Endothelial cell of umbilical vein (primary cell): ENCODE measurements at regions not wholly inside any gene's neighbourhood (a gene's known extent, or its start where the extent isn't known, plus 50 kb on each side); places are given as distances from the start of the nearest gene placed in this dataset.

Experiments
- BruUV-seq: library from RNA; stranded (reverse); fragments of 400-500 nt; replicated peaks from 2 replicates; lab custom pipeline; 2021; lab: Mats Ljungman, UMichigan
- CTCF ChIA-PET: fragments of 300-600, 350-600 bp; sonication (Branson Sonifier 250); formaldehyde crosslinking; loops from one replicate; lab custom pipeline; 2021; ENCODE audit warnings: antibody characterized with exemption, inconsistent platforms; lab: Charles Lee
- POLR2A ChIA-PET: fragments of 300-600, 350-600 bp; sonication (Branson Sonifier 250); formaldehyde crosslinking; loops from one replicate; lab custom pipeline; 2021; ENCODE audit warnings: antibody characterized with exemption, inconsistent platforms; lab: Charles Lee
- DNase-seq: peaks from one replicate; pipeline ENCODE4 v3.0.0-alpha.2; 2011; ENCODE audit warnings: low read depth, low spot score
- FAIRE-seq: peaks from 2 replicates; lab custom pipeline; 2011; peaks lifted over from hg19 to GRCh38; lab: Jason Lieb, UNC
- H2AFZ ChIP-seq: 2 replicates; pipeline ENCODE4 v1.6.0; 2012; ENCODE audit warnings: low read depth, low read length, control low read depth, inconsistent platforms
- H3K27ac ChIP-seq: 2 replicates; pipeline ENCODE4 v1.5.1; 2011; ENCODE audit warnings: low read depth, mild to moderate bottlenecking, control low read depth, low read length, moderate library complexity; ENCODE audit not compliant: insufficient read depth
- H3K27me3 ChIP-seq, 2 experiments: 2 replicates each; pipeline versions ENCODE4 v1.6.0 to v1.6.1; 2011; ENCODE audit warnings: low read length in 2 of 2, mixed read lengths in 1 of 2; ENCODE audit not compliant: control insufficient read depth in 2 of 2, insufficient read depth in 2 of 2
- H3K36me3 ChIP-seq, 2 experiments: 2 replicates in 1 of 2; 3 replicates in 1 of 2; pipeline ENCODE4 v1.5.1; 2011; ENCODE audit warnings: low read length in 2 of 2, mild to moderate bottlenecking in 1 of 2, moderate library complexity in 1 of 2; ENCODE audit not compliant: control insufficient read depth in 2 of 2, insufficient read depth in 2 of 2; ENCODE audit errors: extremely low read depth in 1 of 2
- H3K4me1 ChIP-seq: 3 replicates; pipeline ENCODE4 v1.5.1; 2011; ENCODE audit warnings: mild to moderate bottlenecking, low read length; ENCODE audit not compliant: control insufficient read depth, insufficient read depth; ENCODE audit errors: extremely low read depth
- H3K4me2 ChIP-seq: 2 replicates; pipeline ENCODE4 v1.6.1; 2011; ENCODE audit warnings: low read length, control low read depth, mixed read lengths; ENCODE audit not compliant: insufficient read depth
- H3K4me3 ChIP-seq, 3 experiments: fragments of 200-600 bp in 1 of 3; sonication (generic), shearing (Covaris generic) in 1 of 3; replicated peaks in 1 of 3; 2 replicates each; pipeline ENCODE4 v1.5.1; 2011 to 2016; ENCODE audit warnings: control low read depth in 3 of 3, low read length in 3 of 3, mild to moderate bottlenecking in 2 of 3, inconsistent platforms in 1 of 3, low read depth in 1 of 3, moderate library complexity in 1 of 3; ENCODE audit not compliant: insufficient read depth in 1 of 3
- H3K79me2 ChIP-seq: 2 replicates; pipeline ENCODE4 v1.6.0; 2012; ENCODE audit warnings: low read length, inconsistent platforms; ENCODE audit not compliant: control insufficient read depth, insufficient read depth
- H3K9ac ChIP-seq: replicated peaks from 2 replicates; pipeline ENCODE3; 2011; ENCODE audit warnings: low read length, control low read depth; ENCODE audit not compliant: insufficient read depth; ENCODE audit errors: extremely low read depth
- H3K9me1 ChIP-seq: replicated peaks from 3 replicates; pipeline ENCODE4 v1.6.0; 2011; ENCODE audit warnings: mild to moderate bottlenecking, low read length; ENCODE audit not compliant: control insufficient read depth, insufficient read depth; ENCODE audit errors: extremely low read depth
- H3K9me3 ChIP-seq: replicated peaks from 2 replicates; pipeline ENCODE4 v1.5.1; 2012; ENCODE audit warnings: low read length, inconsistent platforms; ENCODE audit not compliant: control insufficient read depth, insufficient read depth
- H4K20me1 ChIP-seq: replicated peaks from 2 replicates; pipeline ENCODE3; 2011; ENCODE audit warnings: mild to moderate bottlenecking, low read length; ENCODE audit not compliant: control insufficient read depth, insufficient read depth; ENCODE audit errors: extremely low read depth
- EZH2 ChIP-seq: IDR thresholded peaks from 2 replicates; pipeline ENCODE4 v1.6.1; 2012; ENCODE audit warnings: borderline replicate concordance, low read depth, mild to moderate bottlenecking, moderate library complexity, low read length, inconsistent platforms; ENCODE audit not compliant: severe bottlenecking
- FOS ChIP-seq: IDR thresholded peaks from 2 replicates; pipeline ENCODE4 v1.6.1; 2011; ENCODE audit warnings: mild to moderate bottlenecking, low read length, moderate library complexity, borderline replicate concordance; ENCODE audit not compliant: insufficient read depth
- GATA2 ChIP-seq: IDR thresholded peaks from 2 replicates; pipeline ENCODE4 v1.7.0; 2011; ENCODE audit warnings: low read depth, mild to moderate bottlenecking, moderate library complexity, mixed read lengths, low read length; ENCODE audit not compliant: insufficient read length, insufficient read depth
- JUN ChIP-seq: IDR thresholded peaks from 2 replicates; pipeline ENCODE4 v1.6.1; 2011; ENCODE audit warnings: borderline replicate concordance, low read depth; ENCODE audit not compliant: insufficient read length, insufficient read depth
- MYC ChIP-seq: IDR thresholded peaks from one replicate; pipeline ENCODE4 v1.6.1; 2011; ENCODE audit warnings: mild to moderate bottlenecking, low read depth, low read length
- POLR2AphosphoS5 ChIP-seq: IDR thresholded peaks from 2 replicates; pipeline ENCODE4 v1.6.1; 2012; ENCODE audit warnings: low read depth, mild to moderate bottlenecking, control low read depth, low read length, moderate library complexity; ENCODE audit not compliant: insufficient read depth
- dilution Hi-C: fragments of 300-500 bp; cut with MboI; formaldehyde crosslinking; loops from one replicate; pipeline ENCODE4 v1.15.0; 2019; ENCODE audit warnings: low sequenced_read_pairs; ENCODE audit not compliant: extremely low pct_ligation_motif_present
- intact Hi-C: fragments of 100-400 bp; cut with micrococcal nuclease; formaldehyde crosslinking; loops from one replicate; pipeline ENCODE4 v1.10.0; 2022
- TF ChIP-seq, protein P1 (sequence below): IDR thresholded peaks from 2 replicates; pipeline ENCODE4 v1.6.1; 2011; ENCODE audit not compliant: insufficient read depth, insufficient read length
- TF ChIP-seq, protein P2 (sequence below), 2 donors: IDR thresholded peaks; 1 replicate in 1 of 2; 2 replicates in 1 of 2; pipeline ENCODE4 v1.5.1; 2011; ENCODE audit warnings: low read length in 2 of 2, mild to moderate bottlenecking in 2 of 2, moderate library complexity in 2 of 2, control low read depth in 1 of 2, inconsistent platforms in 1 of 2, low read depth in 1 of 2; ENCODE audit not compliant: insufficient read depth in 1 of 2; ENCODE audit errors: extremely low read depth in 1 of 2

DNA sequence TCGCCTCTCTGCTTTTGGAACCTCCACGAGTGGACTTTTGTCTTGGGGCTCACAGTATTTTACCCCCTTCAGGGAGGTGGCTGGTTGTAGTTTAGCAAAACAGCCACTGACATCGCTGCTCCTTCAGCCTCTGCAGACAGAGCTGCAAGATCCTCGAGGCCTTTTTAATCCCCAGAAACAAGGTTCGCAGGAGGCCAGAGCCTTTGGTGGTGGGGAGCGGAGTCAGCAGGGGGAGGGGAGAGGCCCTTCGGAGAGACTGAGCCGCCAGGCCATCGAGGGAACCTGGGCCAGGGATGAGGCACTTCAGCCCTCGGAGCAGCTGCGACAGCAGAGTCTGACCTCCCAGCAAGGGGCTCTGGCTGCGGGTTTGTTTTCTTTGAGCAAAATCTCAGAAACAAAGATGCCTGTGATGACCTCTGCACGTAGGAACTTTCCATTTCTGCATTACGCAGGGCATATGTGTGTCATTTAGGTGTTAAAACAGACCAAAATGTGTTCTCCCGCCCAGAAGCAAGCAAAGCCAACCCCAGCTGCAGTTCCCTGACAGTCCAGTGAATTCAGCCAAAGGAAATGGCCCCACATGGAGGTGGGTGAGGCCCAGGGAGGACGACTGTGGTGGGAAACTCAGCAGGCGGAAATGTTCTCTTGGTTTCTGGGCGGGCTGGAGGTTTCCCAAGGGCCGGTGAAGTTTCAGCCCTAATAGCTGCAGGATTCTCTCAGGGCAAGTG is 171.2 kb upstream of the SULF2 start:
- H3K27me3 ChIP-seq, result no peaks in the 10 kb centered on the region
- dilution Hi-C loops, result no loop called here
- ChIA-PET CTCF (no interaction called here), POLR2A (no interaction called here)
- H2AFZ ChIP-seq, result no peak overlapping the region
- FAIRE-seq, result no peak
- no peak overlapping the region for H3K9ac ChIP-seq
- H3K36me3 ChIP-seq, result no peaks in the 10 kb centered on the region
- DNase-seq, result no peak
- no peak overlapping the region for H3K27ac ChIP-seq
- H3K4me2 ChIP-seq, result no peak overlapping the region
- H3K4me1 ChIP-seq, result peaks cover 5% of the 10 kb centered on the region
- TF ChIP-seq FOS, result no peak
- TF ChIP-seq JUN, result no peak
- TF ChIP-seq EZH2, result no peak
- no peak for TF ChIP-seq MYC
- no peak for TF ChIP-seq POLR2AphosphoS5
- TF ChIP-seq GATA2, result no peak
- TF ChIP-seq, protein P1, sequence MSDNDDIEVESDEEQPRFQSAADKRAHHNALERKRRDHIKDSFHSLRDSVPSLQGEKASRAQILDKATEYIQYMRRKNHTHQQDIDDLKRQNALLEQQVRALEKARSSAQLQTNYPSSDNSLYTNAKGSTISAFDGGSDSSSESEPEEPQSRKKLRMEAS, result no peak
- TF ChIP-seq, protein P2, sequence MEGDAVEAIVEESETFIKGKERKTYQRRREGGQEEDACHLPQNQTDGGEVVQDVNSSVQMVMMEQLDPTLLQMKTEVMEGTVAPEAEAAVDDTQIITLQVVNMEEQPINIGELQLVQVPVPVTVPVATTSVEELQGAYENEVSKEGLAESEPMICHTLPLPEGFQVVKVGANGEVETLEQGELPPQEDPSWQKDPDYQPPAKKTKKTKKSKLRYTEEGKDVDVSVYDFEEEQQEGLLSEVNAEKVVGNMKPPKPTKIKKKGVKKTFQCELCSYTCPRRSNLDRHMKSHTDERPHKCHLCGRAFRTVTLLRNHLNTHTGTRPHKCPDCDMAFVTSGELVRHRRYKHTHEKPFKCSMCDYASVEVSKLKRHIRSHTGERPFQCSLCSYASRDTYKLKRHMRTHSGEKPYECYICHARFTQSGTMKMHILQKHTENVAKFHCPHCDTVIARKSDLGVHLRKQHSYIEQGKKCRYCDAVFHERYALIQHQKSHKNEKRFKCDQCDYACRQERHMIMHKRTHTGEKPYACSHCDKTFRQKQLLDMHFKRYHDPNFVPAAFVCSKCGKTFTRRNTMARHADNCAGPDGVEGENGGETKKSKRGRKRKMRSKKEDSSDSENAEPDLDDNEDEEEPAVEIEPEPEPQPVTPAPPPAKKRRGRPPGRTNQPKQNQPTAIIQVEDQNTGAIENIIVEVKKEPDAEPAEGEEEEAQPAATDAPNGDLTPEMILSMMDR (IDR thresholded peaks at IDR 0.05; ENCODE audit: extremely low read depth in 1 of 2, insufficient read depth in 1 of 2, low read depth in 1 of 2, low read length in 2 of 2), result no peak
- no peaks in the 10 kb centered on the region for H3K9me3 ChIP-seq
- no peaks in the 10 kb centered on the region for H3K9me1 ChIP-seq
- BruUV-seq, result no TSS peak
- no peaks in the 10 kb centered on the region for H3K79me2 ChIP-seq
- intact Hi-C loops, result no loop called here
- H4K20me1 ChIP-seq, result no peaks in the 10 kb centered on the region
- H3K4me3 ChIP-seq, result no peak overlapping the region
